Mesendoderm (in vitro differentiated cells): ENCODE measurements at regions not wholly inside any gene's neighbourhood (a gene's known extent, or its start where the extent isn't known, plus 50 kb on each side); places are given as distances from the start of the nearest gene placed in this dataset.

Source experiments
- DNase-seq: peaks from one replicate; pipeline ENCODE4 v3.0.0; 2013
- H2AK5ac ChIP-seq: 2 replicates; pipeline ENCODE4 v1.6.1; 2013; ENCODE audit warnings: low read length, inconsistent platforms
- H2BK120ac ChIP-seq: 2 replicates; pipeline ENCODE4 v1.6.1; 2013; ENCODE audit warnings: low read depth, mild to moderate bottlenecking, low read length, moderate library complexity, mixed read lengths
- H2BK15ac ChIP-seq: replicated peaks from 2 replicates; pipeline ENCODE4 v1.6.1; 2013; ENCODE audit warnings: low read depth, mild to moderate bottlenecking, moderate library complexity
- H2BK5ac ChIP-seq: 2 replicates; pipeline ENCODE4 v1.6.1; 2013; ENCODE audit warnings: low read length, inconsistent platforms
- H3K18ac ChIP-seq: 2 replicates; pipeline ENCODE4 v1.6.1; 2013; ENCODE audit warnings: mild to moderate bottlenecking, low read length, mixed read lengths
- H3K23ac ChIP-seq: one replicate; pipeline ENCODE4 v1.6.1; 2013; ENCODE audit warnings: low read length
- H3K27ac ChIP-seq: 2 replicates; pipeline ENCODE4 v1.5.1; 2013; ENCODE audit warnings: low read depth, mild to moderate bottlenecking, inconsistent platforms, low read length, moderate library complexity
- H3K27me3 ChIP-seq: 2 replicates; pipeline ENCODE4 v1.6.1; 2013; ENCODE audit warnings: low read length, control low read depth, mild to moderate bottlenecking, inconsistent platforms; ENCODE audit not compliant: insufficient read depth, poor library complexity
- H3K36me3 ChIP-seq: 2 replicates; pipeline ENCODE4 v1.6.1; 2013; ENCODE audit warnings: low read length, inconsistent platforms; ENCODE audit not compliant: control insufficient read depth, insufficient read depth
- H3K4ac ChIP-seq: one replicate; pipeline ENCODE4 v1.6.1; 2013; ENCODE audit warnings: low read depth, mild to moderate bottlenecking, low read length, moderate library complexity
- H3K4me1 ChIP-seq: 2 replicates; pipeline ENCODE4 v1.6.1; 2013; ENCODE audit warnings: low read depth, low read length, inconsistent platforms; ENCODE audit not compliant: control insufficient read depth
- H3K4me2 ChIP-seq: 2 replicates; pipeline ENCODE4 v1.6.1; 2013; ENCODE audit warnings: low read length
- H3K4me3 ChIP-seq: 2 replicates; pipeline ENCODE4 v1.5.1; 2013; ENCODE audit warnings: mild to moderate bottlenecking, low read length
- H3K56ac ChIP-seq: one replicate; pipeline ENCODE4 v1.6.1; 2013; ENCODE audit warnings: low read length
- H3K79me1 ChIP-seq: 2 replicates; pipeline ENCODE4 v1.6.1; 2013; ENCODE audit warnings: low read length, inconsistent platforms
- H3K79me2 ChIP-seq: 2 replicates; pipeline ENCODE4 v1.6.1; 2013; ENCODE audit warnings: mild to moderate bottlenecking, low read length; ENCODE audit not compliant: control insufficient read depth, insufficient read depth
- H3K9ac ChIP-seq: 2 replicates; pipeline ENCODE4 v1.6.1; 2013; ENCODE audit warnings: low read length, inconsistent platforms
- H4K5ac ChIP-seq: one replicate; pipeline ENCODE4 v1.6.1; 2013; ENCODE audit warnings: low read length
- H4K8ac ChIP-seq: one replicate; pipeline ENCODE4 v1.6.1; 2013; ENCODE audit warnings: low read depth, mild to moderate bottlenecking, control low read depth, low read length, moderate library complexity
- WGBS: extraction: QIAGEN DNeasy Blood & Tissue Kit; methylation state at CpG from one replicate; pipeline ENCODE4 v1.1.7; 2013; ENCODE audit warnings: low lambda C conversion rate, missing lambda C conversion rate; ENCODE audit not compliant: insufficient coverage; ENCODE audit errors: extremely low coverage; 5-methylcytosine and 5-hydroxymethylcytosine counted together

DNA sequence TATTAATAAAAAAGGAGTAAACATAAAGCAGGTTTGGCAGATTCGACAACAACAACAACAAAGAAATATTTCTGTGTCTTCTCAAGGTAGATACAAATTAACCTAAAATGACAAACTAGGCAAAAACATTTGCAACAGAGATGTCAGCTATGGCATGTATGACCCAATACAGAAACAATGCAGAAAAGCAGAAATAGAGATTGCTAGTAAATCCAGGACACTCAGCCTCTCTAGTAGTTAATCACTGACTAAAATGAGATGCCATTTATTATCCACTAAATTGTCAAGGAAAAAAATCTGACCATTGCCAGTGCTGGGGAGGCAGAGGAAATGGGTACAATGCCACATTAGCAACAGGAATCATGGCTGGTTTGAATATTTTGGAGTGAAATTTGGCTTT is 250.5 kb downstream of the TEX29 start:
- no peak overlapping the region for H3K4ac ChIP-seq
- no CpG with 5 or more reads among the region's 1 CpG for WGBS
- no peak overlapping the region for H4K8ac ChIP-seq
- H2BK15ac ChIP-seq, result no peak overlapping the region
- H3K56ac ChIP-seq, result no peak overlapping the region
- no peak overlapping the region for H3K4me3 ChIP-seq
- H3K23ac ChIP-seq, result no peak overlapping the region
- H3K4me2 ChIP-seq, result no peak overlapping the region
- no peaks in the 10 kb centered on the region for H3K79me1 ChIP-seq
- H3K27me3 ChIP-seq, result no peaks in the 10 kb centered on the region
- no peaks in the 10 kb centered on the region for H3K4me1 ChIP-seq
- no peak overlapping the region for H2BK5ac ChIP-seq
- no peaks in the 10 kb centered on the region for H3K79me2 ChIP-seq
- no peak for DNase-seq
- H2AK5ac ChIP-seq, result no peak overlapping the region
- no peak overlapping the region for H2BK120ac ChIP-seq
- no peak overlapping the region for H3K18ac ChIP-seq
- no peaks in the 10 kb centered on the region for H3K36me3 ChIP-seq
- H3K9ac ChIP-seq, result no peak overlapping the region
- no peak overlapping the region for H3K27ac ChIP-seq
- no peak overlapping the region for H4K5ac ChIP-seq

DNA sequence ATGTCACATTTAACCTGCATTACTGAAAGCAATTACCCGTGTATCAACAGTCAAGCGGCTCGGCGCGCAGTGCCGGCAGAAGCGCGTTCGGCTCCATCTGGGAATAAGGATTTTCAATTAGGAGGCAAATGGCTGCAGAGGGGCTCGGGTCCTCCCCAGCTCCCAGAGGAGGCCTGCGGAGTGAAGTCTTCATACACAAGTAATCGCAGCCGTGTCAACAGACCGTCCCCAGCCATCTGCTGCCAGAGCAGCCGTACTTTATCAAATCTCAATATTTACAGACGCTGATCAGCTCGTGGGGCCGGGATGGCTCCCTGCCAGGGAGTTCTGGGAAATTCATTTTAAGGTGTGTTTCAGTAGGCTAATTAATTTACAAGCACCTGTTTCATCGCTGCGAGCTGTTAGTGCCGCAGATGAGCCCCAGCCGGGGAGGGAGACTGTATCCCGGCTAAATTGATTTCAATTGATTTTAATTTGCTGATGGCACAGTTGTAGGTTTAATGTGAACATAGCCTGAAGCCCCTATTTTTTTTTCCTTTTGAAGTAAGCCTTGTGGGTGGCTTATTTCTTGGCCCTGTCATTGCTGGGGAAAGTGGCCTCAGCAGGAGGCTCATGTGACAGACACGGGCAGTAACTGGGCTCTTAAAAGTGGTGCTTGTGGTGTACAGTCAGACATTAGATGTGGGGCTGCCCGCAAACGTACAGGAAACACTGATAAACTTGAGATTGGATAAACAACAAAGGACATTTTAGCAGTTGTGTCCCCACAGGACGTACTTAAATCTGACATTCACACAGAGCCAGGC is 252.7 kb downstream of the TEX29 start:
- Histone ChIP-seq H3K27ac (no peak overlapping the region), H4K8ac (no peak overlapping the region), H3K18ac (no peak overlapping the region), H2BK15ac (no peak overlapping the region), H3K4me1 (no peaks in the 10 kb centered on the region), H2AK5ac (no peak overlapping the region), H3K4ac (no peak overlapping the region), H3K56ac (no peak overlapping the region), H3K23ac (no peak overlapping the region), H3K4me2 (no peak overlapping the region), H3K79me1 (no peaks in the 10 kb centered on the region), H2BK120ac (no peak overlapping the region), H2BK5ac (no peak overlapping the region), H3K27me3 (no peaks in the 10 kb centered on the region), H3K9ac (no peak overlapping the region), H3K36me3 (no peaks in the 10 kb centered on the region), H4K5ac (no peak overlapping the region), H3K79me2 (no peaks in the 10 kb centered on the region), H3K4me3 (no peak overlapping the region)
- no peak for DNase-seq
- no CpG with 5 or more reads among the region's 27 CpGs for WGBS

DNA sequence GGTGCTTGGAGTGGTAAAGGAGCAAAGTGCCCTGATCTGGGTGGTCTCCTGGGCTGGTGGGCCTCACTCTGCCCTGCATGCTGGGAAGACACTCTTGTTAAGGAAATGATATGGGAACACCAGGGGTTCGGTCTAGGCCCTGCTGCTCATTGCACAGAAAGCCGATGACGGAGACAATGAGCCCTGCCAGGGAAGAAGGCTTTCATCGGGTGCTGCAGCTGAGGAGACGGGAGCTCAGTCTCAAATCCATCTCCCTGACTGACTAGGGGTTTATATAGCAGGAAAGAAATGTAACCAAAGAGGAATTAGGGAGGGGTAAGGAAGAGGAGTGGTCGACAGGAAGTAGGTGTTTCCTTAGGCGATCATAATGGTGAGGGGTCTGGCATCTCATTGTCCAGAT is 253.4 kb downstream of the TEX29 start:
- no CpG with 5 or more reads among the region's 7 CpGs for WGBS

GRCh38 chr13:111575276-111575675 is 254.8 kb downstream of the TEX29 start:
- Histone ChIP-seq H2BK5ac (no peak overlapping the region), H3K4me1 (no peaks in the 10 kb centered on the region), H4K5ac (no peak overlapping the region), H4K8ac (no peak overlapping the region), H3K79me1 (no peaks in the 10 kb centered on the region), H3K4ac (no peak overlapping the region), H3K79me2 (no peaks in the 10 kb centered on the region), H2BK15ac (no peak overlapping the region), H3K23ac (no peak overlapping the region), H2BK120ac (no peak overlapping the region), H3K27me3 (no peaks in the 10 kb centered on the region), H3K18ac (no peak overlapping the region), H3K27ac (no peak overlapping the region), H3K9ac (no peak overlapping the region), H3K36me3 (no peaks in the 10 kb centered on the region), H3K4me3 (no peak overlapping the region), H3K4me2 (no peak overlapping the region), H3K56ac (no peak overlapping the region), H2AK5ac (no peak overlapping the region)
- WGBS, result no CpG with 5 or more reads among the region's 9 CpGs
- no peak for DNase-seq

More for the DNA sequence above, 253.4 kb downstream of the TEX29 start:
- Histone ChIP-seq H3K27ac (no peak overlapping the region), H2BK120ac (no peak overlapping the region), H3K36me3 (no peaks in the 10 kb centered on the region), H2BK5ac (no peak overlapping the region), H3K4me1 (no peaks in the 10 kb centered on the region), H4K5ac (no peak overlapping the region), H3K27me3 (no peaks in the 10 kb centered on the region), H3K23ac (no peak overlapping the region), H3K79me1 (no peaks in the 10 kb centered on the region), H3K4me3 (no peak overlapping the region), H3K18ac (no peak overlapping the region), H2BK15ac (no peak overlapping the region), H3K4ac (no peak overlapping the region), H3K9ac (no peak overlapping the region), H2AK5ac (no peak overlapping the region), H3K79me2 (no peaks in the 10 kb centered on the region), H4K8ac (no peak overlapping the region), H3K56ac (no peak overlapping the region), H3K4me2 (no peak overlapping the region)
- DNase-seq, result no peak

DNA sequence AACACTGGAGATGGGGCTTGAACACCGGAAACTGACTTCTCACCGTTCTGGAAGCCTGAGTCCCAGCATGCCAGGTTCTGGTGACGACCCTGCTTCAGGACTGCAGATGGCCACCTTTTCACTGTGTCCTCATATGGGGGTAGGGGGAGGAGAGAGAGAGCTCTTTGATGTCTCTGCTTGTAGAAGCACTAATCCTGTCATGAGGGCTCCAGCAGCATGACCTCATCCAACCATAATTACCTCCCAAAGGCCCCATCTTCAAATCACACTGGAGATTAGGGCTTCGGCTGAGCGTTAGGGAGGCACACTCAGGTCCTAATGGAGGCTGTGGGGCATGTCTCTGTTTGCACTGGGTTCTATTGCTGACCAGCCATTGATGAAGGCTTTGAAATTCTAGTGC is 255.3 kb downstream of the TEX29 start:
- Histone ChIP-seq H3K23ac (no peak overlapping the region), H4K5ac (no peak overlapping the region), H3K4ac (no peak overlapping the region), H3K9ac (no peak overlapping the region), H3K4me3 (no peak overlapping the region), H3K4me1 (no peaks in the 10 kb centered on the region), H3K27ac (no peak overlapping the region), H2BK5ac (no peak overlapping the region), H3K18ac (no peak overlapping the region), H4K8ac (no peak overlapping the region), H3K79me2 (no peaks in the 10 kb centered on the region), H2BK120ac (no peak overlapping the region), H3K27me3 (no peaks in the 10 kb centered on the region), H3K56ac (no peak overlapping the region), H2AK5ac (no peak overlapping the region), H2BK15ac (no peak overlapping the region), H3K36me3 (no peaks in the 10 kb centered on the region), H3K4me2 (no peak overlapping the region), H3K79me1 (no peaks in the 10 kb centered on the region)
- no CpG with 5 or more reads among the region's 5 CpGs for WGBS
- no peak for DNase-seq
